ENCODE measurements at regions not wholly inside any gene's neighbourhood (a gene's known extent, or its start where the extent isn't known, plus 50 kb on each side); places are given as distances from the start of the nearest gene placed in this dataset.

GRCh38 chr3:25144430-25144829, 283.6 kb upstream of the RARB start:
- H3K27ac ChIP-seq: no peak overlapping the region
- TF ChIP-seq ZFX (IDR thresholded peaks at IDR 0.05; ENCODE audit: borderline replicate concordance) (no peak), CTCF (IDR thresholded peaks at IDR 0.05) (no peak)

GRCh38 chr3:25145176-25145575, 282.9 kb upstream of the RARB start:
- no peak overlapping the region for H3K27ac ChIP-seq
- TF ChIP-seq ZFX (IDR thresholded peaks at IDR 0.05; ENCODE audit: borderline replicate concordance) (no peak), CTCF (IDR thresholded peaks at IDR 0.05) (no peak)

- TF ChIP-seq ZFX (IDR thresholded peaks at IDR 0.05; ENCODE audit: borderline replicate concordance) (no peak), CTCF (IDR thresholded peaks at IDR 0.05) (no peak)
- no peak overlapping the region for H3K27ac ChIP-seq
Observed at GRCh38 chr3:25150199-25150598, 277.9 kb upstream of the RARB start.

- H3K27ac ChIP-seq: no peak overlapping the region
Observed at GRCh38 chr3:25151281-25151902, 276.7 kb upstream of the RARB start.

GRCh38 chr3:25151903-25152295, 276.2 kb upstream of the RARB start:
- TF ChIP-seq CTCF (IDR thresholded peaks at IDR 0.05) (no peak), ZFX (IDR thresholded peaks at IDR 0.05; ENCODE audit: borderline replicate concordance) (no peak)
- H3K27ac ChIP-seq: no peak overlapping the region

More at GRCh38 chr3:25151281-25151902, 276.7 kb upstream of the RARB start:
- TF ChIP-seq CTCF (IDR thresholded peaks at IDR 0.05) (no peak), ZFX (IDR thresholded peaks at IDR 0.05; ENCODE audit: borderline replicate concordance) (no peak)

GRCh38 chr3:25153136-25153535, 274.9 kb upstream of the RARB start:
- H3K27ac ChIP-seq: no peak overlapping the region
- TF ChIP-seq ZFX (IDR thresholded peaks at IDR 0.05; ENCODE audit: borderline replicate concordance) (no peak), CTCF (IDR thresholded peaks at IDR 0.05) (no peak)

- H3K27ac ChIP-seq: no peak overlapping the region
- no peak for TF ChIP-seq CTCF (IDR thresholded peaks at IDR 0.05)
- no peak for TF ChIP-seq ZFX (IDR thresholded peaks at IDR 0.05; ENCODE audit: borderline replicate concordance)
Observed at GRCh38 chr3:25153561-25153960, 274.5 kb upstream of the RARB start.
